DOHH2 (cell line): ENCODE measurements at regions not wholly inside any gene's neighbourhood (a gene's known extent, or its start where the extent isn't known, plus 50 kb on each side); places are given as distances from the start of the nearest gene placed in this dataset.

ENCODE experiments used
- H3F3A ChIP-seq: fragments of 200-600 bp; sonication (generic), shearing (Covaris generic); 2 replicates; pipeline ENCODE4 v1.6.0; 2016; ENCODE audit warnings: antibody characterized with exemption, mild to moderate bottlenecking; ENCODE audit not compliant: control insufficient read depth, insufficient read depth
- H3K27ac ChIP-seq: fragments of 200-600 bp; sonication (generic); 2 replicates; pipeline ENCODE4 v1.5.1; 2014; ENCODE audit warnings: low read depth, mild to moderate bottlenecking, low read length, moderate library complexity
- H3K27me3 ChIP-seq: fragments of 200-600 bp; sonication (generic); 2 replicates; pipeline ENCODE4 v1.6.1; 2014; ENCODE audit warnings: mild to moderate bottlenecking, low read length, mixed read lengths; ENCODE audit not compliant: control insufficient read depth
- H3K36me3 ChIP-seq: fragments of 200-600 bp; sonication (generic); 2 replicates; pipeline ENCODE4 v1.6.1; 2014; ENCODE audit warnings: mild to moderate bottlenecking, low read length, moderate library complexity, mixed read lengths; ENCODE audit not compliant: control insufficient read depth
- H3K4me1 ChIP-seq: fragments of 200-600 bp; sonication (generic); 2 replicates; pipeline ENCODE4 v1.6.1; 2014; ENCODE audit warnings: mild to moderate bottlenecking, low read length, mixed read lengths; ENCODE audit not compliant: control insufficient read depth
- H3K4me2 ChIP-seq: fragments of 200-600 bp; sonication (generic); 2 replicates; pipeline ENCODE4 v1.6.0; 2014; ENCODE audit warnings: mild to moderate bottlenecking, low read length, moderate library complexity
- H3K4me3 ChIP-seq: fragments of 200-600 bp; sonication (generic); 2 replicates; pipeline ENCODE4 v1.5.1; 2014; ENCODE audit warnings: mild to moderate bottlenecking, low read length, mixed read lengths
- H3K79me2 ChIP-seq: fragments of 200-600 bp; sonication (generic); 2 replicates; pipeline ENCODE4 v1.6.1; 2014; ENCODE audit warnings: mild to moderate bottlenecking, low read length, mixed read lengths; ENCODE audit not compliant: control insufficient read depth
- H3K9me2 ChIP-seq: fragments of 200-600 bp; sonication (generic); replicated peaks from 2 replicates; pipeline ENCODE4 v1.6.1; 2014; ENCODE audit warnings: mild to moderate bottlenecking, low read length, mixed read lengths; ENCODE audit not compliant: control insufficient read depth
- H3K9me3 ChIP-seq: fragments of 200-600 bp; sonication (generic); 2 replicates; pipeline ENCODE4 v1.6.1; 2014; ENCODE audit warnings: antibody characterized with exemption, low read length, mixed read lengths; ENCODE audit not compliant: control insufficient read depth, insufficient read depth
- H4K20me1 ChIP-seq: fragments of 200-600 bp; sonication (generic); 2 replicates; pipeline ENCODE4 v1.6.0; 2014; ENCODE audit warnings: low read depth, mild to moderate bottlenecking, antibody characterized with exemption, low read length, moderate library complexity; ENCODE audit not compliant: control insufficient read depth, insufficient read depth
- EZH2phosphoT487 ChIP-seq: fragments of 200-600 bp; sonication (generic); IDR thresholded peaks from 2 replicates; pipeline ENCODE4 v1.6.1; 2017; ENCODE audit warnings: borderline replicate concordance, mild to moderate bottlenecking, antibody characterized with exemption, low read length, moderate library complexity, mixed read lengths
- TF ChIP-seq, protein P1 (sequence below): fragments of 200-600 bp; sonication (generic); IDR thresholded peaks from one replicate; pipeline ENCODE4 v1.5.1; 2014; ENCODE audit warnings: antibody characterized with exemption, mild to moderate bottlenecking, low read depth, low read length; ENCODE audit not compliant: poor library complexity, severe bottlenecking

DNA sequence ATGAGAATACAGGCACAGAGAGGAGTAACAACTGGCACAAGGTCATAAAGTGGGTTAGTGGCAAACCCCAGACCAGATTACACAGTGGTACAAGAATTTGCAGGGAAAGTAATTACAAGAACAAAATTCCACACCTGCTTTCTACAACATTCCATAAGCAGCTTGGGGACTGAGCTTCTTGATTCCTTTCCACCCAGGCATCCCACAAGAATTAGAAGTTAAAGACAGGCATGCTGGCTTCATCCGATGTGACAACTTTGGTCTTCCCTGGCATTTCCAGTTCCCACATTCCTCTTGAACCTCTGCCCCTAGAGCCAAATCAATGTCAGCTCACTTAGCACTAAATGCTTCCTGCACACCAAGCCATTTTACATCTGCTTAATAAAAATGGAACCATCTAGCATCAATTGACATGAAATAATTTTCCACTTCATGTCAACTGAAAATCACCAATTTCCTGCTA is 435.8 kb upstream of the PAPPA start:
- no peaks in the 10 kb centered on the region for H3F3A ChIP-seq
- H3K27me3 ChIP-seq, result no peaks in the 10 kb centered on the region
- no peaks in the 10 kb centered on the region for H3K79me2 ChIP-seq
- H3K9me3 ChIP-seq, result no peaks in the 10 kb centered on the region
- H3K4me1 ChIP-seq, result no peaks in the 10 kb centered on the region
- TF ChIP-seq, protein P1, sequence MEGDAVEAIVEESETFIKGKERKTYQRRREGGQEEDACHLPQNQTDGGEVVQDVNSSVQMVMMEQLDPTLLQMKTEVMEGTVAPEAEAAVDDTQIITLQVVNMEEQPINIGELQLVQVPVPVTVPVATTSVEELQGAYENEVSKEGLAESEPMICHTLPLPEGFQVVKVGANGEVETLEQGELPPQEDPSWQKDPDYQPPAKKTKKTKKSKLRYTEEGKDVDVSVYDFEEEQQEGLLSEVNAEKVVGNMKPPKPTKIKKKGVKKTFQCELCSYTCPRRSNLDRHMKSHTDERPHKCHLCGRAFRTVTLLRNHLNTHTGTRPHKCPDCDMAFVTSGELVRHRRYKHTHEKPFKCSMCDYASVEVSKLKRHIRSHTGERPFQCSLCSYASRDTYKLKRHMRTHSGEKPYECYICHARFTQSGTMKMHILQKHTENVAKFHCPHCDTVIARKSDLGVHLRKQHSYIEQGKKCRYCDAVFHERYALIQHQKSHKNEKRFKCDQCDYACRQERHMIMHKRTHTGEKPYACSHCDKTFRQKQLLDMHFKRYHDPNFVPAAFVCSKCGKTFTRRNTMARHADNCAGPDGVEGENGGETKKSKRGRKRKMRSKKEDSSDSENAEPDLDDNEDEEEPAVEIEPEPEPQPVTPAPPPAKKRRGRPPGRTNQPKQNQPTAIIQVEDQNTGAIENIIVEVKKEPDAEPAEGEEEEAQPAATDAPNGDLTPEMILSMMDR, result no peak
- TF ChIP-seq EZH2phosphoT487, result no peak
- H3K9me2 ChIP-seq, result no peaks in the 10 kb centered on the region
- no peak overlapping the region for H3K27ac ChIP-seq
- H3K36me3 ChIP-seq, result no peaks in the 10 kb centered on the region
- no peak overlapping the region for H3K4me3 ChIP-seq
- no peak overlapping the region for H3K4me2 ChIP-seq
- H4K20me1 ChIP-seq, result no peaks in the 10 kb centered on the region

DNA sequence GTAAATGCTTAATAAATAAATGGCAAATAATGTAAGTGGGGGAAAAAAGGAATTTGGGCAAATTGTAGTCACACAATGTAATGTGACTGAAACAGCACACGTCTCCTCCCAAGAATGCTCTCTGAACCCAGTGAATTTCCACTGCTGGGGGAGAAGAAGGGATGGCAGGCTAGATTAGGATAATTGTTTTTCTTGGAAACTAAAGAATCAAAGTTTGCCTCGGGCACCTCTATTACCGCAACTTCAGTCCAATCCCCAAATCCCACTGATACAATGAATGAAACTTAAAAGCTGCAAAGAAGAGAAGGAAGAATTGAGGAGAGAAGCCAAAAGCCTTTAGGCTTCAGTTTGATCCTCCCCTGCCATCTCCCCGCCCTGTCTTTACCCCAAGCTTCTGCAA is 423.2 kb upstream of the PAPPA start:
- Histone ChIP-seq H3K27ac (no peak overlapping the region), H3K36me3 (no peaks in the 10 kb centered on the region), H3K4me1 (no peaks in the 10 kb centered on the region), H4K20me1 (no peaks in the 10 kb centered on the region), H3K79me2 (no peaks in the 10 kb centered on the region), H3K9me2 (no peaks in the 10 kb centered on the region), H3K4me3 (no peak overlapping the region), H3K4me2 (no peak overlapping the region), H3F3A (no peaks in the 10 kb centered on the region), H3K9me3 (no peaks in the 10 kb centered on the region), H3K27me3 (no peaks in the 10 kb centered on the region)
- TF ChIP-seq EZH2phosphoT487, result no peak
- TF ChIP-seq, protein P1, result no peak

DNA sequence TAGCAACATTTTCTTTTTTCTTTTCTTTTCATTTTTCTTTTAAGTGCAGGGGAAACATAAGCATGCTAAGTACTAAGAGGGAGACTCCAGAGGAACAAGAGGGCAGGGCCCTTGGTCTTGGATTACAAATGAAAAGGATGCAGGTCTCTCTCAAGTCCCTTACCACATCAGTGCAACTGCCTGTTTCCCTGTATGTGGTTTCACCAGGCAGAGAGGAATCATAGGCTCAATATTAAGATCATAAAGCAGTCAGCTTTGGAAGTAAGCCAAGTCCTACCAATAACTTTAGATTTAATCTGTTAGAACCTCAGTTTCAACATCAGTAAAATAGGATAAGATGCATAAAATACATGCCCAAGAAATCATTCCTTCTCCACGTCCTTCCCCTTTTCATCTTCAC is 422.7 kb upstream of the PAPPA start:
- H3K4me1 ChIP-seq, result no peaks in the 10 kb centered on the region
- no peaks in the 10 kb centered on the region for H3K27me3 ChIP-seq
- H3K79me2 ChIP-seq, result no peaks in the 10 kb centered on the region
- H3K27ac ChIP-seq, result no peak overlapping the region
- no peaks in the 10 kb centered on the region for H4K20me1 ChIP-seq
- no peaks in the 10 kb centered on the region for H3K36me3 ChIP-seq
- H3K4me2 ChIP-seq, result no peak overlapping the region
- H3F3A ChIP-seq, result no peaks in the 10 kb centered on the region
- TF ChIP-seq, protein P1, result no peak
- H3K9me3 ChIP-seq, result no peaks in the 10 kb centered on the region
- no peak overlapping the region for H3K4me3 ChIP-seq
- H3K9me2 ChIP-seq, result no peaks in the 10 kb centered on the region
